H1 (cell line): ENCODE measurements at regions not wholly inside any gene's neighbourhood (a gene's known extent, or its start where the extent isn't known, plus 50 kb on each side); places are given as distances from the start of the nearest gene placed in this dataset.

ENCODE experiments used
- CTCF ChIA-PET: fragments of 300-600 bp; sonication (Branson Sonifier 250); formaldehyde crosslinking; loops from one replicate; lab custom pipeline; 2021; ENCODE audit not compliant: partially characterized antibody; lab: Charles Lee
- POLR2A ChIA-PET: fragments of 300-600 bp; sonication (Branson Sonifier 250); formaldehyde crosslinking; loops from one replicate; lab custom pipeline; 2021; ENCODE audit warnings: inconsistent platforms; ENCODE audit not compliant: partially characterized antibody; lab: Charles Lee
- DNase-seq, 2 experiments: peaks; one replicate each; pipeline versions ENCODE4 v3.0.0 to v3.0.0-alpha.2; 2010 to 2022; ENCODE audit warnings: low spot score in 2 of 2, low read depth in 1 of 2, mixed read lengths in 1 of 2
- FAIRE-seq: peaks from 2 replicates; lab custom pipeline; 2011; peaks lifted over from hg19 to GRCh38; lab: Jason Lieb, UNC
- H2AFZ ChIP-seq: 2 replicates; pipeline ENCODE4 v1.8.1; 2012; ENCODE audit warnings: low read length, inconsistent platforms
- H2AK5ac ChIP-seq: 2 replicates; pipeline ENCODE4 v1.6.1; 2013; ENCODE audit warnings: low read depth, low read length
- H2BK120ac ChIP-seq: replicated peaks from 2 replicates; pipeline ENCODE3; 2013; ENCODE audit warnings: low read depth, low read length, inconsistent platforms
- H2BK12ac ChIP-seq: 2 replicates; pipeline ENCODE4 v1.6.1; 2013; ENCODE audit warnings: low read depth, low read length
- H2BK15ac ChIP-seq: 2 replicates; pipeline ENCODE4 v1.6.1; 2013; ENCODE audit warnings: low read length
- H2BK20ac ChIP-seq: 2 replicates; pipeline ENCODE4 v1.6.1; 2013; ENCODE audit warnings: low read length
- H2BK5ac ChIP-seq: 2 replicates; pipeline ENCODE4 v1.6.1; 2013; ENCODE audit warnings: low read depth, low read length
- H3K14ac ChIP-seq: 2 replicates; pipeline ENCODE4 v1.6.1; 2013; ENCODE audit warnings: inconsistent platforms; ENCODE audit not compliant: insufficient read length
- H3K18ac ChIP-seq: 2 replicates; pipeline ENCODE4 v1.6.1; 2013; ENCODE audit warnings: low read length; ENCODE audit errors: extremely low read depth
- H3K23ac ChIP-seq: 2 replicates; pipeline ENCODE4 v1.6.1; 2013; ENCODE audit warnings: inconsistent platforms; ENCODE audit not compliant: insufficient read length
- H3K23me2 ChIP-seq: 2 replicates; pipeline ENCODE4 v1.6.1; 2013; ENCODE audit warnings: low read depth, low read length
- H3K27ac ChIP-seq: 2 replicates; pipeline ENCODE4 v1.6.1; 2011; ENCODE audit warnings: low read depth, low read length, inconsistent platforms
- H3K27me3 ChIP-seq, 4 experiments: replicated peaks in 1 of 4; 1 replicate in 1 of 4; 2 replicates in 3 of 4; pipeline versions ENCODE4 v1.6.1 to v1.8.1; 2011 to 2013; ENCODE audit warnings: low read length in 3 of 4, mild to moderate bottlenecking in 3 of 4, inconsistent platforms in 2 of 4, mixed read lengths in 2 of 4, moderate library complexity in 1 of 4; ENCODE audit not compliant: control insufficient read depth in 3 of 4, insufficient read depth in 3 of 4; ENCODE audit errors: extremely low read depth in 1 of 4
- H3K36me3 ChIP-seq, 4 experiments: 2 replicates each; pipeline versions ENCODE4 v1.6.1 to v1.8.1; 2011 to 2013; ENCODE audit warnings: mild to moderate bottlenecking in 4 of 4, low read length in 3 of 4, moderate library complexity in 2 of 4, control low read depth in 1 of 4, inconsistent platforms in 1 of 4; ENCODE audit not compliant: insufficient read depth in 4 of 4, control insufficient read depth in 2 of 4
- H3K4ac ChIP-seq: replicated peaks from 2 replicates; pipeline ENCODE3; 2013; ENCODE audit warnings: low read length, low read depth, mixed read lengths, inconsistent platforms; ENCODE audit not compliant: insufficient read length
- H3K4me1 ChIP-seq, 4 experiments: replicated peaks in 1 of 4; 1 replicate in 1 of 4; 2 replicates in 3 of 4; pipeline versions ENCODE4 v1.6.1 to v1.8.1; 2011 to 2013; ENCODE audit warnings: low read length in 3 of 4, inconsistent platforms in 2 of 4, mixed read lengths in 1 of 4; ENCODE audit not compliant: insufficient read depth in 4 of 4, control insufficient read depth in 3 of 4
- H3K4me2 ChIP-seq, 2 experiments: 2 replicates each; pipeline versions ENCODE4 v1.6.1 to v1.8.1; 2011 to 2013; ENCODE audit warnings: low read depth in 2 of 2, low read length in 2 of 2, control low read depth in 1 of 2, inconsistent platforms in 1 of 2, mild to moderate bottlenecking in 1 of 2; ENCODE audit not compliant: insufficient read depth in 1 of 2
- H3K4me3 ChIP-seq, 4 experiments: fragments of 200-600, 300-600 bp in 1 of 4; sonication (generic), shearing (Covaris generic), sonication (Bioruptor Twin) in 1 of 4; 2 replicates each; pipeline versions ENCODE4 v1.5.1 to v1.8.1; 2011 to 2016; ENCODE audit warnings: low read length in 4 of 4, low read depth in 3 of 4, control low read depth in 2 of 4, inconsistent platforms in 2 of 4, mild to moderate bottlenecking in 2 of 4, mixed read lengths in 1 of 4, moderate library complexity in 1 of 4; ENCODE audit not compliant: insufficient read depth in 2 of 4; ENCODE audit errors: extremely low read depth in 1 of 4
- H3K56ac ChIP-seq: replicated peaks from 2 replicates; pipeline ENCODE3; 2013; ENCODE audit warnings: low read depth, mild to moderate bottlenecking, mixed read lengths, low read length, inconsistent platforms; ENCODE audit not compliant: insufficient read length
- H3K79me1 ChIP-seq: 2 replicates; pipeline ENCODE4 v1.6.1; 2013; ENCODE audit warnings: low read depth, low read length, control low read depth
- H3K79me2 ChIP-seq, 2 experiments: 2 replicates each; pipeline versions ENCODE4 v1.6.1 to v1.8.1; 2012 to 2013; ENCODE audit warnings: low read length in 2 of 2, mild to moderate bottlenecking in 2 of 2, inconsistent platforms in 1 of 2; ENCODE audit not compliant: insufficient read depth in 2 of 2, control insufficient read depth in 1 of 2
- H3K9ac ChIP-seq, 4 experiments: replicated peaks in 1 of 4; 1 replicate in 1 of 4; 2 replicates in 3 of 4; pipeline versions ENCODE4 v1.6.1 to v1.8.1; 2011 to 2013; ENCODE audit warnings: low read depth in 3 of 4, low read length in 3 of 4, control low read depth in 2 of 4, mild to moderate bottlenecking in 2 of 4, moderate library complexity in 2 of 4, inconsistent platforms in 1 of 4; ENCODE audit errors: extremely low read depth in 1 of 4
- H3K9me3 ChIP-seq, 2 experiments: 2 replicates each; pipeline versions ENCODE4 v1.6.1 to v1.8.1; 2012 to 2013; ENCODE audit warnings: mild to moderate bottlenecking in 2 of 2, moderate library complexity in 2 of 2, control low read depth in 1 of 2, inconsistent platforms in 1 of 2, low read depth in 1 of 2, low read length in 1 of 2, mixed read lengths in 1 of 2; ENCODE audit not compliant: insufficient read depth in 2 of 2
- H4K20me1 ChIP-seq, 2 experiments: replicated peaks in 1 of 2; 2 replicates each; pipeline versions ENCODE3 to v1.8.1; 2011 to 2013; ENCODE audit warnings: inconsistent platforms in 2 of 2, low read length in 2 of 2, mild to moderate bottlenecking in 1 of 2; ENCODE audit not compliant: insufficient read depth in 2 of 2, control insufficient read depth in 1 of 2
- H4K5ac ChIP-seq: 2 replicates; pipeline ENCODE4 v1.6.1; 2013; ENCODE audit warnings: low read length, low read depth, mixed read lengths, inconsistent platforms; ENCODE audit not compliant: insufficient read length
- H4K8ac ChIP-seq: 2 replicates; pipeline ENCODE4 v1.8.0; 2013; ENCODE audit warnings: mild to moderate bottlenecking, moderate library complexity, low read length, inconsistent platforms; ENCODE audit not compliant: insufficient read depth; ENCODE audit errors: extremely low read depth
- H4K91ac ChIP-seq: replicated peaks from 2 replicates; pipeline ENCODE3; 2013; ENCODE audit warnings: low read length, mixed read lengths, inconsistent platforms; ENCODE audit not compliant: insufficient read length
- POLR2AphosphoS5 ChIP-seq: IDR thresholded peaks from 2 replicates; pipeline ENCODE4 v1.6.1; 2011; ENCODE audit warnings: low read depth, low read length
- WGBS, 2 experiments: shearing (Covaris generic) in 1 of 2; methylation state at CpG; one replicate each; pipeline versions ENCODE4 v1.1.6 to v1.1.7; 2013 to 2015; ENCODE audit warnings: low lambda C conversion rate in 2 of 2, mixed read lengths in 2 of 2, inconsistent platforms in 1 of 2, low coverage in 1 of 2, missing lambda C conversion rate in 1 of 2; ENCODE audit not compliant: insufficient replicate concordance in 2 of 2, insufficient coverage in 1 of 2, insufficient read length in 1 of 2; ENCODE audit errors: extremely low coverage in 1 of 2, missing lambda C conversion rate in 1 of 2; 5-methylcytosine and 5-hydroxymethylcytosine counted together

DNA sequence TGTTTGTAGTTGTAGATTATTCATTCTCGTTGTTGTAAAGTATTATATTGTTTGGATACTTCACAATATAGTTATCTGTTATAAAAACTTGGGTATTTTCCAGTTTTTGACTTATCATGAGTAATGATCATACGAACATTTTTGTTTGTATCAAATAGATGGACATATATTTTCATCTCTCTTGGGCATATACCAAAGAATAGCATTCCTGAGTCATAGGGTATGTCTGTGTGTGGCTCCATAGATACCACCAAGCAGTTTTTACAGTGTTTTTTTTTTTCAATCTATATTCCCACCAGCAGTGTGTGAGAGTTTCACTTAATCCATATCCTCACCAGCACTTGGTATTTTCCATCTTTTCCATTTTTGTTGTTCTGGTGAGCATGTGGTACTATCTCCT is 89.7 kb upstream of the RAB40AL start:
- FAIRE-seq (no peak), DNase-seq (no peak)
- POLR2A ChIA-PET = no interaction called here
- H2AK5ac ChIP-seq = no peak overlapping the region
- H3K9me3 ChIP-seq = no peaks in the 10 kb centered on the region
- H3K18ac ChIP-seq = no peak overlapping the region
- H3K79me2 ChIP-seq = no peaks in the 10 kb centered on the region
- H3K4me1 ChIP-seq = no peaks in the 10 kb centered on the region
- H4K8ac ChIP-seq = no peak overlapping the region
- H2BK12ac ChIP-seq = no peak overlapping the region
- no peak overlapping the region for H2BK5ac ChIP-seq
- no peak overlapping the region for H3K23ac ChIP-seq
- H3K14ac ChIP-seq = no peak overlapping the region
- H3K56ac ChIP-seq = no peak overlapping the region
- CTCF ChIA-PET = no interaction called here
- no peak overlapping the region for H4K5ac ChIP-seq
- no peak for TF ChIP-seq POLR2AphosphoS5
- TF ChIP-seq, all 59 proteins: peak for 0
- H3K79me1 ChIP-seq = no peaks in the 10 kb centered on the region
- no peaks in the 10 kb centered on the region for H3K23me2 ChIP-seq
- H2BK15ac ChIP-seq = no peak overlapping the region
- no peaks in the 10 kb centered on the region for H4K20me1 ChIP-seq
- H2AFZ ChIP-seq = no peak overlapping the region
- H2BK20ac ChIP-seq = no peak overlapping the region
- no peaks in the 10 kb centered on the region; a peak in 1 of 8 replicates for H3K36me3 ChIP-seq
- no peaks in the 10 kb centered on the region for H3K27me3 ChIP-seq
- 88% methylated on average over 2 of the region's 2 CpGs; no CpG with 5 or more reads in 1 of the 2 experiments for WGBS, 2 experiments
- H3K9ac ChIP-seq = no peak overlapping the region
- no peak overlapping the region for H3K4ac ChIP-seq
- no peak overlapping the region for H2BK120ac ChIP-seq
- no peak overlapping the region for H4K91ac ChIP-seq
- no peak overlapping the region for H3K4me3 ChIP-seq
- no peak overlapping the region for H3K27ac ChIP-seq
- no peak overlapping the region for H3K4me2 ChIP-seq
